Thoracic aorta (tissue), 2 donors: ENCODE measurements at regions not wholly inside any gene's neighbourhood (a gene's known extent, or its start where the extent isn't known, plus 50 kb on each side); places are given as distances from the start of the nearest gene placed in this dataset.

ENCODE experiments used
- ATAC-seq: fragments of 150-250 bp; one replicate; pipeline ENCODE4 v1.8.0; 2017; ENCODE audit warnings: low read depth; ENCODE audit not compliant: insufficient number of reproducible peaks, low FRiP score
- DNase-seq: peaks from one replicate; pipeline ENCODE4 v3.0.0-alpha.2; 2020; ENCODE audit warnings: low spot score
- H3K27ac ChIP-seq, 2 donors: fragments of 200-600 bp; sonication (generic); 1 replicate in 1 of 2; 2 replicates in 1 of 2; pipeline ENCODE4 v1.5.1; 2016; ENCODE audit warnings: mild to moderate bottlenecking in 2 of 2, moderate library complexity in 2 of 2
- H3K27me3 ChIP-seq: fragments of 200-600 bp; sonication (generic); replicated peaks from 2 replicates; pipeline ENCODE4 v1.6.0; 2016; ENCODE audit warnings: mild to moderate bottlenecking; ENCODE audit not compliant: insufficient read depth
- H3K36me3 ChIP-seq: fragments of 200-600 bp; sonication (generic); one replicate; pipeline ENCODE4 v1.5.1; 2016
- H3K4me1 ChIP-seq, 2 donors: fragments of 200-600 bp; sonication (generic); 1 replicate in 1 of 2; 2 replicates in 1 of 2; pipeline versions ENCODE4 v1.5.1 to v1.6.0; 2016; ENCODE audit warnings: low read depth in 2 of 2, mild to moderate bottlenecking in 1 of 2; ENCODE audit not compliant: control insufficient read depth in 1 of 2
- H3K4me3 ChIP-seq: fragments of 200-600 bp; sonication (generic); 2 replicates; pipeline ENCODE4 v1.5.1; 2016; ENCODE audit warnings: mild to moderate bottlenecking
- H3K9me3 ChIP-seq: fragments of 200-600 bp; sonication (generic); 2 replicates; pipeline ENCODE4 v1.5.1; 2016
- CTCF ChIP-seq: fragments of 200-600 bp; sonication (generic); IDR thresholded peaks from one replicate; pipeline ENCODE4 v1.5.1; 2019; ENCODE audit warnings: antibody characterized with exemption

GRCh38 chr9:81171689-81172088, 517.7 kb downstream of the TLE1 start:
- Histone ChIP-seq H3K4me3 (no peak overlapping the region), H3K4me1 (no peaks in the 10 kb centered on the region), H3K9me3 (no peaks in the 10 kb centered on the region), H3K27me3 (no peaks in the 10 kb centered on the region), H3K27ac (no peak overlapping the region), H3K36me3 (no peaks in the 10 kb centered on the region)
- DNase-seq (no peak), ATAC-seq (no peak)
- no peak for TF ChIP-seq CTCF

- no peak for ATAC-seq
- no peak for TF ChIP-seq CTCF
- H3K9me3 ChIP-seq, result no peaks in the 10 kb centered on the region
- no peak for DNase-seq
- no peak overlapping the region for H3K27ac ChIP-seq
- no peaks in the 10 kb centered on the region for H3K27me3 ChIP-seq
- no peaks in the 10 kb centered on the region for H3K4me1 ChIP-seq
- H3K36me3 ChIP-seq, result no peaks in the 10 kb centered on the region
- H3K4me3 ChIP-seq, result no peak overlapping the region
Observed at GRCh38 chr9:81162361-81162760, 527.0 kb downstream of the TLE1 start.

- no peak overlapping the region for H3K27ac ChIP-seq
- no peaks in the 10 kb centered on the region for H3K4me1 ChIP-seq
- no peaks in the 10 kb centered on the region for H3K9me3 ChIP-seq
- TF ChIP-seq CTCF, result no peak
- ATAC-seq (no peak), DNase-seq (no peak)
- no peaks in the 10 kb centered on the region for H3K36me3 ChIP-seq
- no peak overlapping the region for H3K4me3 ChIP-seq
- no peaks in the 10 kb centered on the region for H3K27me3 ChIP-seq
Observed at GRCh38 chr9:81156381-81156780, 533.0 kb downstream of the TLE1 start.

- ATAC-seq, result no peak
Observed at GRCh38 chr9:81150016-81150625, 539.2 kb downstream of the TLE1 start.

GRCh38 chr9:81146684-81147337, 542.5 kb downstream of the TLE1 start:
- no peak for TF ChIP-seq CTCF
- Histone ChIP-seq H3K4me1 (no peaks in the 10 kb centered on the region), H3K36me3 (no peaks in the 10 kb centered on the region), H3K9me3 (no peaks in the 10 kb centered on the region), H3K27me3 (no peaks in the 10 kb centered on the region), H3K27ac (no peak overlapping the region), H3K4me3 (no peak overlapping the region)
- ATAC-seq (no peak), DNase-seq (no peak)

More at GRCh38 chr9:81150016-81150625, 539.2 kb downstream of the TLE1 start:
- no peak for TF ChIP-seq CTCF
- no peak for DNase-seq
- H3K4me1 ChIP-seq, result no peaks in the 10 kb centered on the region
- H3K9me3 ChIP-seq, result no peaks in the 10 kb centered on the region
- H3K27ac ChIP-seq, result no peak overlapping the region
- H3K4me3 ChIP-seq, result no peak overlapping the region
- H3K36me3 ChIP-seq, result no peaks in the 10 kb centered on the region
- no peaks in the 10 kb centered on the region for H3K27me3 ChIP-seq
